H1 (cell line): ENCODE measurements at regions not wholly inside any gene's neighbourhood (a gene's known extent, or its start where the extent isn't known, plus 50 kb on each side); places are given as distances from the start of the nearest gene placed in this dataset.

Experiments
- CTCF ChIA-PET: fragments of 300-600 bp; sonication (Branson Sonifier 250); formaldehyde crosslinking; loops from one replicate; lab custom pipeline; 2021; ENCODE audit not compliant: partially characterized antibody; lab: Charles Lee
- POLR2A ChIA-PET: fragments of 300-600 bp; sonication (Branson Sonifier 250); formaldehyde crosslinking; loops from one replicate; lab custom pipeline; 2021; ENCODE audit warnings: inconsistent platforms; ENCODE audit not compliant: partially characterized antibody; lab: Charles Lee
- DNase-seq, 2 experiments: peaks; one replicate each; pipeline versions ENCODE4 v3.0.0 to v3.0.0-alpha.2; 2010 to 2022; ENCODE audit warnings: low spot score in 2 of 2, low read depth in 1 of 2, mixed read lengths in 1 of 2
- FAIRE-seq: peaks from 2 replicates; lab custom pipeline; 2011; peaks lifted over from hg19 to GRCh38; lab: Jason Lieb, UNC
- H2AFZ ChIP-seq: 2 replicates; pipeline ENCODE4 v1.8.1; 2012; ENCODE audit warnings: low read length, inconsistent platforms
- H2AK5ac ChIP-seq: 2 replicates; pipeline ENCODE4 v1.6.1; 2013; ENCODE audit warnings: low read depth, low read length
- H2BK120ac ChIP-seq: replicated peaks from 2 replicates; pipeline ENCODE3; 2013; ENCODE audit warnings: low read depth, low read length, inconsistent platforms
- H2BK12ac ChIP-seq: 2 replicates; pipeline ENCODE4 v1.6.1; 2013; ENCODE audit warnings: low read depth, low read length
- H2BK15ac ChIP-seq: 2 replicates; pipeline ENCODE4 v1.6.1; 2013; ENCODE audit warnings: low read length
- H2BK20ac ChIP-seq: 2 replicates; pipeline ENCODE4 v1.6.1; 2013; ENCODE audit warnings: low read length
- H2BK5ac ChIP-seq: 2 replicates; pipeline ENCODE4 v1.6.1; 2013; ENCODE audit warnings: low read depth, low read length
- H3K14ac ChIP-seq: 2 replicates; pipeline ENCODE4 v1.6.1; 2013; ENCODE audit warnings: inconsistent platforms; ENCODE audit not compliant: insufficient read length
- H3K18ac ChIP-seq: 2 replicates; pipeline ENCODE4 v1.6.1; 2013; ENCODE audit warnings: low read length; ENCODE audit errors: extremely low read depth
- H3K23ac ChIP-seq: 2 replicates; pipeline ENCODE4 v1.6.1; 2013; ENCODE audit warnings: inconsistent platforms; ENCODE audit not compliant: insufficient read length
- H3K23me2 ChIP-seq: 2 replicates; pipeline ENCODE4 v1.6.1; 2013; ENCODE audit warnings: low read depth, low read length
- H3K27ac ChIP-seq: 2 replicates; pipeline ENCODE4 v1.6.1; 2011; ENCODE audit warnings: low read depth, low read length, inconsistent platforms
- H3K27me3 ChIP-seq, 4 experiments: replicated peaks in 1 of 4; 1 replicate in 1 of 4; 2 replicates in 3 of 4; pipeline versions ENCODE4 v1.6.1 to v1.8.1; 2011 to 2013; ENCODE audit warnings: low read length in 3 of 4, mild to moderate bottlenecking in 3 of 4, inconsistent platforms in 2 of 4, mixed read lengths in 2 of 4, moderate library complexity in 1 of 4; ENCODE audit not compliant: control insufficient read depth in 3 of 4, insufficient read depth in 3 of 4; ENCODE audit errors: extremely low read depth in 1 of 4
- H3K36me3 ChIP-seq, 4 experiments: 2 replicates each; pipeline versions ENCODE4 v1.6.1 to v1.8.1; 2011 to 2013; ENCODE audit warnings: mild to moderate bottlenecking in 4 of 4, low read length in 3 of 4, moderate library complexity in 2 of 4, control low read depth in 1 of 4, inconsistent platforms in 1 of 4; ENCODE audit not compliant: insufficient read depth in 4 of 4, control insufficient read depth in 2 of 4
- H3K4ac ChIP-seq: replicated peaks from 2 replicates; pipeline ENCODE3; 2013; ENCODE audit warnings: low read length, low read depth, mixed read lengths, inconsistent platforms; ENCODE audit not compliant: insufficient read length
- H3K4me1 ChIP-seq, 4 experiments: replicated peaks in 1 of 4; 1 replicate in 1 of 4; 2 replicates in 3 of 4; pipeline versions ENCODE4 v1.6.1 to v1.8.1; 2011 to 2013; ENCODE audit warnings: low read length in 3 of 4, inconsistent platforms in 2 of 4, mixed read lengths in 1 of 4; ENCODE audit not compliant: insufficient read depth in 4 of 4, control insufficient read depth in 3 of 4
- H3K4me2 ChIP-seq, 2 experiments: 2 replicates each; pipeline versions ENCODE4 v1.6.1 to v1.8.1; 2011 to 2013; ENCODE audit warnings: low read depth in 2 of 2, low read length in 2 of 2, control low read depth in 1 of 2, inconsistent platforms in 1 of 2, mild to moderate bottlenecking in 1 of 2; ENCODE audit not compliant: insufficient read depth in 1 of 2
- H3K4me3 ChIP-seq, 4 experiments: fragments of 200-600, 300-600 bp in 1 of 4; sonication (generic), shearing (Covaris generic), sonication (Bioruptor Twin) in 1 of 4; 2 replicates each; pipeline versions ENCODE4 v1.5.1 to v1.8.1; 2011 to 2016; ENCODE audit warnings: low read length in 4 of 4, low read depth in 3 of 4, control low read depth in 2 of 4, inconsistent platforms in 2 of 4, mild to moderate bottlenecking in 2 of 4, mixed read lengths in 1 of 4, moderate library complexity in 1 of 4; ENCODE audit not compliant: insufficient read depth in 2 of 4; ENCODE audit errors: extremely low read depth in 1 of 4
- H3K56ac ChIP-seq: replicated peaks from 2 replicates; pipeline ENCODE3; 2013; ENCODE audit warnings: low read depth, mild to moderate bottlenecking, mixed read lengths, low read length, inconsistent platforms; ENCODE audit not compliant: insufficient read length
- H3K79me1 ChIP-seq: 2 replicates; pipeline ENCODE4 v1.6.1; 2013; ENCODE audit warnings: low read depth, low read length, control low read depth
- H3K79me2 ChIP-seq, 2 experiments: 2 replicates each; pipeline versions ENCODE4 v1.6.1 to v1.8.1; 2012 to 2013; ENCODE audit warnings: low read length in 2 of 2, mild to moderate bottlenecking in 2 of 2, inconsistent platforms in 1 of 2; ENCODE audit not compliant: insufficient read depth in 2 of 2, control insufficient read depth in 1 of 2
- H3K9ac ChIP-seq, 4 experiments: replicated peaks in 1 of 4; 1 replicate in 1 of 4; 2 replicates in 3 of 4; pipeline versions ENCODE4 v1.6.1 to v1.8.1; 2011 to 2013; ENCODE audit warnings: low read depth in 3 of 4, low read length in 3 of 4, control low read depth in 2 of 4, mild to moderate bottlenecking in 2 of 4, moderate library complexity in 2 of 4, inconsistent platforms in 1 of 4; ENCODE audit errors: extremely low read depth in 1 of 4
- H3K9me3 ChIP-seq, 2 experiments: 2 replicates each; pipeline versions ENCODE4 v1.6.1 to v1.8.1; 2012 to 2013; ENCODE audit warnings: mild to moderate bottlenecking in 2 of 2, moderate library complexity in 2 of 2, control low read depth in 1 of 2, inconsistent platforms in 1 of 2, low read depth in 1 of 2, low read length in 1 of 2, mixed read lengths in 1 of 2; ENCODE audit not compliant: insufficient read depth in 2 of 2
- H4K20me1 ChIP-seq, 2 experiments: replicated peaks in 1 of 2; 2 replicates each; pipeline versions ENCODE3 to v1.8.1; 2011 to 2013; ENCODE audit warnings: inconsistent platforms in 2 of 2, low read length in 2 of 2, mild to moderate bottlenecking in 1 of 2; ENCODE audit not compliant: insufficient read depth in 2 of 2, control insufficient read depth in 1 of 2
- H4K5ac ChIP-seq: 2 replicates; pipeline ENCODE4 v1.6.1; 2013; ENCODE audit warnings: low read length, low read depth, mixed read lengths, inconsistent platforms; ENCODE audit not compliant: insufficient read length
- H4K8ac ChIP-seq: 2 replicates; pipeline ENCODE4 v1.8.0; 2013; ENCODE audit warnings: mild to moderate bottlenecking, moderate library complexity, low read length, inconsistent platforms; ENCODE audit not compliant: insufficient read depth; ENCODE audit errors: extremely low read depth
- H4K91ac ChIP-seq: replicated peaks from 2 replicates; pipeline ENCODE3; 2013; ENCODE audit warnings: low read length, mixed read lengths, inconsistent platforms; ENCODE audit not compliant: insufficient read length
- JUND ChIP-seq: IDR thresholded peaks from 2 replicates; pipeline ENCODE4 v1.6.1; 2011; ENCODE audit warnings: mild to moderate bottlenecking, improper control_type of control experiment, low read length
- POLR2A ChIP-seq, 2 experiments: IDR thresholded peaks; 1 replicate in 1 of 2; 2 replicates in 1 of 2; pipeline ENCODE4 v1.6.1; 2011; ENCODE audit warnings: low read depth in 2 of 2, low read length in 2 of 2, mild to moderate bottlenecking in 2 of 2; ENCODE audit errors: control extremely low read depth in 1 of 2
- WGBS, 2 experiments: shearing (Covaris generic) in 1 of 2; methylation state at CpG; one replicate each; pipeline versions ENCODE4 v1.1.6 to v1.1.7; 2013 to 2015; ENCODE audit warnings: low lambda C conversion rate in 2 of 2, mixed read lengths in 2 of 2, inconsistent platforms in 1 of 2, low coverage in 1 of 2, missing lambda C conversion rate in 1 of 2; ENCODE audit not compliant: insufficient replicate concordance in 2 of 2, insufficient coverage in 1 of 2, insufficient read length in 1 of 2; ENCODE audit errors: extremely low coverage in 1 of 2, missing lambda C conversion rate in 1 of 2; 5-methylcytosine and 5-hydroxymethylcytosine counted together

DNA sequence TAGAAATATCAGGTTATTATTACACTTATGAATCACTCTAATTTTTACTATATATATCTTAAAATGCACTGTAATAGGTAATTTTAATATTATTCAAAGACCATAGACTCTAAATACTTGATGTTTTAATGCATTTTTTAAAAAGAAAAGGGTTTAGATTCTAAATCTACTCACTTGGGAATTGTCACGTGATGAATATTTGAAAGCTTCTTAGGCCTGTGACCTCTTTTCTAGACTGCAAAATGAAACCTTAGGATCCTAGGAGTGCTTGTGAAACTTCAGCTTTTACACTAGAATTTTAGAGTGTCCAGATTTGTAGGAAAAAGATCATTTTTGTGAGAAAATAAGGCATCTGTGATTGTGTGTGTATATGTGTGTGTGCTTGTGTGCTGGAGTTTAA, 318.0 kb downstream of the HTR1B start:
- Histone ChIP-seq H3K4me2 (no peak overlapping the region), H3K18ac (no peak overlapping the region), H3K9me3 (no peaks in the 10 kb centered on the region), H2AFZ (no peak overlapping the region), H3K56ac (no peak overlapping the region), H2BK15ac (no peak overlapping the region), H2BK12ac (no peak overlapping the region), H3K79me2 (no peaks in the 10 kb centered on the region), H2BK120ac (no peak overlapping the region), H3K27me3 (no peaks in the 10 kb centered on the region), H2BK5ac (no peak overlapping the region), H2BK20ac (no peak overlapping the region), H3K36me3 (no peaks in the 10 kb centered on the region), H3K4me1 (peaks cover 0 to 3% (median 0%) of the 10 kb centered on the region in 4 experiments; a peak in 1 of 7 replicates), H3K9ac (no peak overlapping the region), H4K20me1 (no peaks in the 10 kb centered on the region), H4K5ac (no peak overlapping the region), H3K4me3 (no peak overlapping the region), H3K23ac (no peak overlapping the region), H4K8ac (no peak overlapping the region), H3K27ac (no peak overlapping the region), H3K14ac (no peak overlapping the region), H3K4ac (no peak overlapping the region), H3K23me2 (no peaks in the 10 kb centered on the region), H2AK5ac (no peak overlapping the region), H4K91ac (no peak overlapping the region), H3K79me1 (no peaks in the 10 kb centered on the region)
- DNase-seq (no peak), FAIRE-seq (no peak)
- TF ChIP-seq JUND (no peak), POLR2A (IDR thresholded peaks at IDR 0.05; ENCODE audit: control extremely low read depth in 1 of 2, low read depth in 2 of 2, low read length in 2 of 2) (no peak)
- 94% methylated on average over 1 of the region's 1 CpG; no CpG with 5 or more reads in 1 of the 2 experiments for WGBS, 2 experiments
- CTCF ChIA-PET: no interaction called here
- POLR2A ChIA-PET: no interaction called here
